ENCODE measurements at regions not wholly inside any gene's neighbourhood (a gene's known extent, or its start where the extent isn't known, plus 50 kb on each side); places are given as distances from the start of the nearest gene placed in this dataset.

- no peak overlapping the region for H2BK120ac ChIP-seq (ENCODE audit: low read depth, low read length)
- H2AFZ ChIP-seq (ENCODE audit: low read depth, low read length): no peak overlapping the region
- H3K4me1 ChIP-seq (ENCODE audit: control insufficient read depth, insufficient read depth, low read depth, low read length): peaks cover 2% of the 10 kb centered on the region
- H3K4me2 ChIP-seq (ENCODE audit: low read length, poor library complexity, severe bottlenecking): no peak overlapping the region
- H4K91ac ChIP-seq (ENCODE audit: low read length): no peak overlapping the region
- H2AK5ac ChIP-seq (ENCODE audit: low read length, severe bottlenecking): no peak overlapping the region
- H3K9me3 ChIP-seq (ENCODE audit: control insufficient read depth, low read length): no peaks in the 10 kb centered on the region
- no peak overlapping the region for H2BK12ac ChIP-seq (ENCODE audit: low read length in 2 of 2)
- H3K27me3 ChIP-seq (ENCODE audit: control insufficient read depth in 1 of 2, insufficient read depth in 1 of 2, low read length in 2 of 2): peaks cover 49 to 52% of the 10 kb centered on the region in 2 experiments
- H3K36me3 ChIP-seq (ENCODE audit: control insufficient read depth in 1 of 2, insufficient read depth in 2 of 2, low read depth in 1 of 2, low read length in 2 of 2): no peaks in the 10 kb centered on the region
- H3K14ac ChIP-seq (ENCODE audit: low read length in 2 of 2): no peak overlapping the region
- WGBS: 84% methylated on average over 2 of the region's 2 CpGs
- H4K8ac ChIP-seq (ENCODE audit: low read length): no peak overlapping the region
- no peak overlapping the region for H2BK15ac ChIP-seq (ENCODE audit: low read depth, poor library complexity, severe bottlenecking)
- H3K18ac ChIP-seq (ENCODE audit: low read depth in 1 of 2, low read length in 2 of 2): no peak overlapping the region
- H3K27ac ChIP-seq (ENCODE audit: low read length, poor library complexity, severe bottlenecking): no peak overlapping the region
- H3K9ac ChIP-seq (ENCODE audit: low read length): no peak overlapping the region
- no peak overlapping the region for H2BK5ac ChIP-seq (ENCODE audit: low read depth, low read length, poor library complexity, severe bottlenecking)
- no peak overlapping the region for H3K4ac ChIP-seq (ENCODE audit: low read depth in 1 of 2, low read length in 2 of 2)
- no peak overlapping the region for H3K4me3 ChIP-seq (ENCODE audit: insufficient read depth in 1 of 2, low read depth in 1 of 2, low read length in 2 of 2)
- DNase-seq: no peak
- H3K79me1 ChIP-seq (replicated peaks; ENCODE audit: low read length, poor library complexity, severe bottlenecking): no peaks in the 10 kb centered on the region
- H3K23ac ChIP-seq (ENCODE audit: low read length in 2 of 2): no peak overlapping the region
These were observed 74.6 kb downstream of the TRIM42 start for GRCh38 chr3:140752499-140752898.

DNA sequence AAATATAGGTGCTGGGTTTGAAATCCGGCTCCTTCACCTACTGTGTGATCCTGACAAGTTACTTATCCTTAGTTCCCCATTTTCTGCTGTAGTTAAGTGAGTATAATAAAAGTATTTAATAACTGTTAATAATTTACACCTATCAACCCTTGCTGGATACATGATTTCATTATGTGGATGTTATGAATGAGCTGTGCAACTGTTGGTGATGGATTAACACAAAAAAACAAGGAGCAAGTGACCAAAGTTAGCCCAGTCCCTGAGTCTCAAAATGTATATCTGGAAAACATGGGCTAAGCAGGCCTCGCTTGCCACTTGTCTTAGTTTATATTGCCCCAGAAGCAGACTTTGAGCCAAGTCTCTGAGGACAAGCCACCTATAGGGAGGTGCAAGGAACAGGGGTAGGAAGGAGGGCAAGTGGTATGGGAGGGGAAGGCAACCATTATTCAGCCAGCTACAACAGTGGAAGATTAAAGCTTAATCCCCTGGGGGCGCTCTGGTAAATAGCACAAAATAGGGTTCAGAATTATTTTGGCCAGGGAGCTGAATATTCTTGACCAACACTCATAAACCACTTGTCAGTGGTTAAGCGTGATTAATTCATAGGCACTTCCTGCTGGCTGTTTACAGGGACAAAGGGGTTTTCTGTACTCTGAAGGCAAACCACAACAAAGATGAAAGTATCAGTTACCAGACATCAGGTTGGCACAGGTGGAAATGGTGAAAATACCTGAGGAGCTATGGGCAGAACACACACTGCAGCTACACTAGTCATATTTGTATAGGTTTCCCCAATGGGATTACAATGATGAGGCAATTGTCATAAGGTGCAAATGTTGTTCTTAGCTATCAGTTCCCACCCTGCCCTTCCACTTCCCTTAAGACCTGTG is 76.2 kb downstream of the TRIM42 start:
- H3K27me3 ChIP-seq (ENCODE audit: control insufficient read depth in 1 of 2, insufficient read depth in 1 of 2, low read length in 2 of 2): peaks cover 36 to 43% of the 10 kb centered on the region in 2 experiments
- H3K9ac ChIP-seq (ENCODE audit: low read length): no peak overlapping the region
- no peak overlapping the region for H4K8ac ChIP-seq (ENCODE audit: low read length)
- H2BK15ac ChIP-seq (ENCODE audit: low read depth, poor library complexity, severe bottlenecking): no peak overlapping the region
- H4K91ac ChIP-seq (ENCODE audit: low read length): no peak overlapping the region
- H3K4ac ChIP-seq (ENCODE audit: low read depth in 1 of 2, low read length in 2 of 2): no peak overlapping the region
- no peak overlapping the region for H2BK12ac ChIP-seq (ENCODE audit: low read length in 2 of 2)
- H3K18ac ChIP-seq (ENCODE audit: low read depth in 1 of 2, low read length in 2 of 2): no peak overlapping the region
- H3K4me3 ChIP-seq (ENCODE audit: insufficient read depth in 1 of 2, low read depth in 1 of 2, low read length in 2 of 2): no peak overlapping the region
- no peak for DNase-seq
- WGBS: 46% methylated on average over 3 of the region's 4 CpGs
- H3K79me1 ChIP-seq (replicated peaks; ENCODE audit: low read length, poor library complexity, severe bottlenecking): no peaks in the 10 kb centered on the region
- H3K23ac ChIP-seq (ENCODE audit: low read length in 2 of 2): no peak overlapping the region
- H3K27ac ChIP-seq (ENCODE audit: low read length, poor library complexity, severe bottlenecking): no peak overlapping the region
- H2BK120ac ChIP-seq (ENCODE audit: low read depth, low read length): no peak overlapping the region
- no peak overlapping the region for H3K4me2 ChIP-seq (ENCODE audit: low read length, poor library complexity, severe bottlenecking)
- no peak overlapping the region for H2BK5ac ChIP-seq (ENCODE audit: low read depth, low read length, poor library complexity, severe bottlenecking)
- no peak overlapping the region for H2AK5ac ChIP-seq (ENCODE audit: low read length, severe bottlenecking)
- H3K36me3 ChIP-seq (ENCODE audit: control insufficient read depth in 1 of 2, insufficient read depth in 2 of 2, low read depth in 1 of 2, low read length in 2 of 2): no peaks in the 10 kb centered on the region
- H3K14ac ChIP-seq (ENCODE audit: low read length in 2 of 2): no peak overlapping the region
- no peak overlapping the region for H2AFZ ChIP-seq (ENCODE audit: low read depth, low read length)
- H3K9me3 ChIP-seq (ENCODE audit: control insufficient read depth, low read length): no peaks in the 10 kb centered on the region
- peaks cover 2% of the 10 kb centered on the region for H3K4me1 ChIP-seq (ENCODE audit: control insufficient read depth, insufficient read depth, low read depth, low read length)

DNA sequence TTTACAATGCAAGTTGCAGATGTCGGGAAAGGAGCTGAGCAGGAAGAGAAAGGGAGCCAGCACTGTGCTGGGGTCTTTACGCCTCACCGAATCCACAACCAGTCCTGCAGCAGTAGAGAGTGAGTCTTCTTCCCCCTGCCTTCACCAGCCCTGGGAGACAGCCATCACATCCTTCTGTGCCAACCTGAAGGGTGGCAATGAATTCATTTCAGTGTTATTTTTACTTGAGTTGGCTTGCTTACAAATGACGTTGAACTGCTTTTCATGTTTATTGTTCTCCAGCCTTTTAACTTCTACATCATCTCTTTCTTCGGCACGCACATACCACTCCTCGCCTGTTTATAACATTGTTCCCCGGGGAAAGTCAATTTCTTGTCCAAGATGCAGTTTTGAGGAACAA is 77.1 kb downstream of the TRIM42 start:
- no peak overlapping the region for H3K4me2 ChIP-seq (ENCODE audit: low read length, poor library complexity, severe bottlenecking)
- no peak overlapping the region for H4K91ac ChIP-seq (ENCODE audit: low read length)
- peaks cover 2% of the 10 kb centered on the region for H3K4me1 ChIP-seq (ENCODE audit: control insufficient read depth, insufficient read depth, low read depth, low read length)
- H3K79me1 ChIP-seq (replicated peaks; ENCODE audit: low read length, poor library complexity, severe bottlenecking): no peaks in the 10 kb centered on the region
- no peak overlapping the region for H3K27ac ChIP-seq (ENCODE audit: low read length, poor library complexity, severe bottlenecking)
- no peak overlapping the region for H2BK15ac ChIP-seq (ENCODE audit: low read depth, poor library complexity, severe bottlenecking)
- no peaks in the 10 kb centered on the region for H3K9me3 ChIP-seq (ENCODE audit: control insufficient read depth, low read length)
- H3K14ac ChIP-seq (ENCODE audit: low read length in 2 of 2): no peak overlapping the region
- no peak overlapping the region for H2AK5ac ChIP-seq (ENCODE audit: low read length, severe bottlenecking)
- no peak overlapping the region for H4K8ac ChIP-seq (ENCODE audit: low read length)
- H2AFZ ChIP-seq (ENCODE audit: low read depth, low read length): no peak overlapping the region
- no peaks in the 10 kb centered on the region for H3K36me3 ChIP-seq (ENCODE audit: control insufficient read depth in 1 of 2, insufficient read depth in 2 of 2, low read depth in 1 of 2, low read length in 2 of 2)
- DNase-seq: no peak
- no peak overlapping the region for H3K9ac ChIP-seq (ENCODE audit: low read length)
- H3K4me3 ChIP-seq (ENCODE audit: insufficient read depth in 1 of 2, low read depth in 1 of 2, low read length in 2 of 2): no peak overlapping the region
- no peak overlapping the region for H3K18ac ChIP-seq (ENCODE audit: low read depth in 1 of 2, low read length in 2 of 2)
- no peak overlapping the region for H2BK12ac ChIP-seq (ENCODE audit: low read length in 2 of 2)
- H3K27me3 ChIP-seq (ENCODE audit: control insufficient read depth in 1 of 2, insufficient read depth in 1 of 2, low read length in 2 of 2): peaks cover 29 to 35% of the 10 kb centered on the region in 2 experiments
- no peak overlapping the region for H3K4ac ChIP-seq (ENCODE audit: low read depth in 1 of 2, low read length in 2 of 2)
- no peak overlapping the region for H2BK120ac ChIP-seq (ENCODE audit: low read depth, low read length)
- WGBS: 88% methylated on average over 8 of the region's 8 CpGs
- no peak overlapping the region for H2BK5ac ChIP-seq (ENCODE audit: low read depth, low read length, poor library complexity, severe bottlenecking)
- H3K23ac ChIP-seq (ENCODE audit: low read length in 2 of 2): no peak overlapping the region

DNA sequence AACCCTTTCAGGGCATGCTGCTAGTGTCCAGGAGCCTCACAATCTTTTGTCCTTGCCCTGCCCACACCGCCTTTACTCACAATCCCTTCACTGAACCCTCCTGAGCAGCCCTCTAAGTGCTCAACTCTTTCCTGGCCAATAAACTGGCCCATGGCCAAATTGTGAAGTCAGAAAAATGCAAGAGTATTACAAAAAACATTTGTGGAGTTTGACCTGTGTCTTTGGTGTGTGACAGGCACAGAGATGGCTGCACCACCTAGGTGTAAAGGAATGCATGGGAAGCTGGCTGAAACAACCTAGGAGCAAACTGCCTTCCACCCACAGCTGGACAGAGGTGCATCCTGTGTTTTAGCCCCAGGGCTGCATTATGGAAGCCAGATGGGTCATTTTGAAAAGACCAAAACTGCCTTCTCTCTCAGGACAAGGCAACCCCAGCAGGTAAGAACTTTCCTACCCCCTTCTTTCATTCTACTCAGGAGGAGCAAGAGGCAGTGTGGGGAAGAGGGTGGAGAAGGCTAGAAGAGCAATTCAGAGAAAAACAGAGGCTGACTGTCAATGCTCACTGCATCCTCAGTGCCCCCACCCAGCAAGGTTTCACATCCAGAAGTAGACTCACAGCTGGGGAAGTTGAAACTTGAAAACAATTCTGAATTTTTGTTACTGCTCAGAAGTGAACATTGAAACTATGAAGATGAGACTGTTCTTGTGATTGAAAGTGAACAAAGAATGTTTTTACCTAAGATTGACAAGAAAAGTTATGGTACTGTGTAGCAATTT is 78.6 kb downstream of the TRIM42 start:
- H3K36me3 ChIP-seq (ENCODE audit: control insufficient read depth in 1 of 2, insufficient read depth in 2 of 2, low read depth in 1 of 2, low read length in 2 of 2): no peaks in the 10 kb centered on the region
- H4K91ac ChIP-seq (ENCODE audit: low read length): no peak overlapping the region
- no peak overlapping the region for H3K23ac ChIP-seq (ENCODE audit: low read length in 2 of 2)
- no peak overlapping the region for H2BK12ac ChIP-seq (ENCODE audit: low read length in 2 of 2)
- H2AK5ac ChIP-seq (ENCODE audit: low read length, severe bottlenecking): no peak overlapping the region
- H4K8ac ChIP-seq (ENCODE audit: low read length): no peak overlapping the region
- H3K27me3 ChIP-seq (ENCODE audit: control insufficient read depth in 1 of 2, insufficient read depth in 1 of 2, low read length in 2 of 2): peaks cover 24 to 26% of the 10 kb centered on the region in 2 experiments
- no peak overlapping the region for H3K4me2 ChIP-seq (ENCODE audit: low read length, poor library complexity, severe bottlenecking)
- no peak overlapping the region for H3K27ac ChIP-seq (ENCODE audit: low read length, poor library complexity, severe bottlenecking)
- H3K9me3 ChIP-seq (ENCODE audit: control insufficient read depth, low read length): no peaks in the 10 kb centered on the region
- no peak overlapping the region for H2BK5ac ChIP-seq (ENCODE audit: low read depth, low read length, poor library complexity, severe bottlenecking)
- H2BK120ac ChIP-seq (ENCODE audit: low read depth, low read length): no peak overlapping the region
- no peak overlapping the region for H3K9ac ChIP-seq (ENCODE audit: low read length)
- peaks cover 2% of the 10 kb centered on the region for H3K4me1 ChIP-seq (ENCODE audit: control insufficient read depth, insufficient read depth, low read depth, low read length)
- no peak for DNase-seq
- no peak overlapping the region for H3K18ac ChIP-seq (ENCODE audit: low read depth in 1 of 2, low read length in 2 of 2)
- WGBS: 0% methylated on average over 1 of the region's 1 CpG
- no peaks in the 10 kb centered on the region for H3K79me1 ChIP-seq (replicated peaks; ENCODE audit: low read length, poor library complexity, severe bottlenecking)
- H3K4ac ChIP-seq (ENCODE audit: low read depth in 1 of 2, low read length in 2 of 2): no peak overlapping the region
- H3K4me3 ChIP-seq (ENCODE audit: insufficient read depth in 1 of 2, low read depth in 1 of 2, low read length in 2 of 2): no peak overlapping the region
- no peak overlapping the region for H2AFZ ChIP-seq (ENCODE audit: low read depth, low read length)
- H3K14ac ChIP-seq (ENCODE audit: low read length in 2 of 2): no peak overlapping the region
- no peak overlapping the region for H2BK15ac ChIP-seq (ENCODE audit: low read depth, poor library complexity, severe bottlenecking)

Data from mesenchymal stem cell (in vitro differentiated cells and primary cell).